ENCODE measurements at regions not wholly inside any gene's neighbourhood (a gene's known extent, or its start where the extent isn't known, plus 50 kb on each side); places are given as distances from the start of the nearest gene placed in this dataset.
"Not testable (repeated sequence)": the region's sequence is repeated elsewhere in the genome, so short reads cannot be mapped to it uniquely, and the experiment has no call there.

- TF ChIP-seq, protein P1, sequence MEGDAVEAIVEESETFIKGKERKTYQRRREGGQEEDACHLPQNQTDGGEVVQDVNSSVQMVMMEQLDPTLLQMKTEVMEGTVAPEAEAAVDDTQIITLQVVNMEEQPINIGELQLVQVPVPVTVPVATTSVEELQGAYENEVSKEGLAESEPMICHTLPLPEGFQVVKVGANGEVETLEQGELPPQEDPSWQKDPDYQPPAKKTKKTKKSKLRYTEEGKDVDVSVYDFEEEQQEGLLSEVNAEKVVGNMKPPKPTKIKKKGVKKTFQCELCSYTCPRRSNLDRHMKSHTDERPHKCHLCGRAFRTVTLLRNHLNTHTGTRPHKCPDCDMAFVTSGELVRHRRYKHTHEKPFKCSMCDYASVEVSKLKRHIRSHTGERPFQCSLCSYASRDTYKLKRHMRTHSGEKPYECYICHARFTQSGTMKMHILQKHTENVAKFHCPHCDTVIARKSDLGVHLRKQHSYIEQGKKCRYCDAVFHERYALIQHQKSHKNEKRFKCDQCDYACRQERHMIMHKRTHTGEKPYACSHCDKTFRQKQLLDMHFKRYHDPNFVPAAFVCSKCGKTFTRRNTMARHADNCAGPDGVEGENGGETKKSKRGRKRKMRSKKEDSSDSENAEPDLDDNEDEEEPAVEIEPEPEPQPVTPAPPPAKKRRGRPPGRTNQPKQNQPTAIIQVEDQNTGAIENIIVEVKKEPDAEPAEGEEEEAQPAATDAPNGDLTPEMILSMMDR (IDR thresholded peaks at IDR 0.05), result not testable (repeated sequence)
- not testable (repeated sequence) for TF ChIP-seq POLR2A (IDR thresholded peaks at IDR 0.05)
Measured at GRCh38 chr7:75235827-75236167, 143.4 kb downstream of the GTF2IRD2B start.
